ENCODE measurements at regions not wholly inside any gene's neighbourhood (a gene's known extent, or its start where the extent isn't known, plus 50 kb on each side); places are given as distances from the start of the nearest gene placed in this dataset.

DNA sequence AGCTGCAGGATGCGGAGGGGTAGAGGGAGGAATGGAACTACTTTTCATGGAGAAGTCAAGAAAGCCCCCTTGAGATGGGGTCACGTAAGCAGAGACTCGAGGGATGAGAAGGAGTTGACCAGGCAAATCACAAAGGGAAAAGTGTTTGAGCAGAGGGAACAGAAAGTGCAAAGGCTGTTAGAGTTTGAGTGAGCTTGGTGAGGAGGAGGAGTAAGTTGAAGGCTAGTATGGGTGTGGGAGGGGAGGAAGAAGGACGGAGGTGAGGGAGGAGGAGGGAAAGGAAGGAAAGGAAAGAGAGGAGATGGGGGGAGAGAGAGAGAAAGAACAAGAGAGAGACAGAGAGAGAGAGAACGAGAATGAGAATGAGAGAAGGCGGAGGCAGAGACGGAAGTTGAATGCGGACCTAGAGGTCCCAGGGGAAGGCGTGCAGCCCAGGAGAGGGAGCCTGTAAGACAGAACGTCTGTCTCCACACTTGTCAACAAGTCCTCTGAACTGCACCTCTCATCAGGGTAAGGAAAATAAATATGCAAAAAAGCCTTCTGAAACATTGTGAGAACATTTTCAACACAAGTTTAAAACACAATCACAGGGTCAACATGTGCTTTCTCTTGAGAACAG, 279.8 kb upstream of the EEF2KMT start:
- no peak for DNase-seq (ENCODE audit: extremely low read depth, low read depth)
- TF ChIP-seq, protein P1, sequence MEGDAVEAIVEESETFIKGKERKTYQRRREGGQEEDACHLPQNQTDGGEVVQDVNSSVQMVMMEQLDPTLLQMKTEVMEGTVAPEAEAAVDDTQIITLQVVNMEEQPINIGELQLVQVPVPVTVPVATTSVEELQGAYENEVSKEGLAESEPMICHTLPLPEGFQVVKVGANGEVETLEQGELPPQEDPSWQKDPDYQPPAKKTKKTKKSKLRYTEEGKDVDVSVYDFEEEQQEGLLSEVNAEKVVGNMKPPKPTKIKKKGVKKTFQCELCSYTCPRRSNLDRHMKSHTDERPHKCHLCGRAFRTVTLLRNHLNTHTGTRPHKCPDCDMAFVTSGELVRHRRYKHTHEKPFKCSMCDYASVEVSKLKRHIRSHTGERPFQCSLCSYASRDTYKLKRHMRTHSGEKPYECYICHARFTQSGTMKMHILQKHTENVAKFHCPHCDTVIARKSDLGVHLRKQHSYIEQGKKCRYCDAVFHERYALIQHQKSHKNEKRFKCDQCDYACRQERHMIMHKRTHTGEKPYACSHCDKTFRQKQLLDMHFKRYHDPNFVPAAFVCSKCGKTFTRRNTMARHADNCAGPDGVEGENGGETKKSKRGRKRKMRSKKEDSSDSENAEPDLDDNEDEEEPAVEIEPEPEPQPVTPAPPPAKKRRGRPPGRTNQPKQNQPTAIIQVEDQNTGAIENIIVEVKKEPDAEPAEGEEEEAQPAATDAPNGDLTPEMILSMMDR (IDR thresholded peaks at IDR 0.05; ENCODE audit: low read depth, low read length) = no peak

GRCh38 chr16:5374184-5374583, 276.6 kb upstream of the EEF2KMT start:
- TF ChIP-seq, protein P1 (IDR thresholded peaks at IDR 0.05; ENCODE audit: low read depth, low read length) = no peak
- DNase-seq (ENCODE audit: extremely low read depth, low read depth) = no peak

DNA sequence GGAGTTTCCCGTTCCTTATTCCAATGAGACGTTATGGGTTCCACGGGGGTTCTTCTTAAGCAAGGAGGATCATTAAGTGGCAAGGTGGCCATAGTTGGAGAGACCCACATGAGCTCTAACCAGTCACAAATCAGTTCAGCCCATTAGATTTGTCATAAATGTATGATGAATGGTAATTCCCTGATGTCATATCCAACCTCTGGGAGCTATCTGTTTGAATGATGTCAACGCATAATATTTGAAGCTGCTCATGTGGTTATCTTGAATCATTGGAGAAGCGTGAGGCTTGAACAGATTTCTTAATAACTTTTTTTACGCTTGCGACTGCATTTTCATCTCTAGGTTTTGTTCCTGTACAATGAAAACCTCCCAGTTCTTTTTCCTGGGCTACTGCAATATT, 270.4 kb upstream of the EEF2KMT start:
- TF ChIP-seq, protein P1 (IDR thresholded peaks at IDR 0.05; ENCODE audit: low read depth, low read length) = no peak
- no peak for DNase-seq (ENCODE audit: extremely low read depth, low read depth)

DNA sequence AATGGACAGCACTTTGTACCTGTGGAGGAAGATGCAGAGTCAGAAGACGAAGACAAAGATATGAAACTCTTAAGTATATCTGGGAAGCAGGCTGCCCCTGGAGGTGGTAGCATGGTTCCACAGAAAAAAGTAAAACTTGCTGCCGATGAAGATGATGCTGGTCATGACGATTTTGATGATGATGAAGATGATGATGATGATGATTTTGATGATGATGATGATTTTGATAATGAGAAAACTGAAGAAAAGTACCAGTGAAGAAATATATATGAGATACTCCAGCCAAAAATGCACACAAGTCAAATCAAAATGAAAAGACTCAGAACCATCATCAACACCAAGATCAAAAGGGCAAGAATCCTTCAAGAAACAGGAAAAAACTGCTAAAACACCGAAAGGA, 268.5 kb upstream of the EEF2KMT start:
- TF ChIP-seq, protein P1 (IDR thresholded peaks at IDR 0.05; ENCODE audit: low read depth, low read length) = no peak
- DNase-seq (ENCODE audit: extremely low read depth, low read depth) = no peak

GRCh38 chr16:5364186-5364585, 266.6 kb upstream of the EEF2KMT start:
- TF ChIP-seq, protein P1 (IDR thresholded peaks at IDR 0.05; ENCODE audit: low read depth, low read length) = no peak
- no peak for DNase-seq (ENCODE audit: extremely low read depth, low read depth)

- TF ChIP-seq, protein P1 (IDR thresholded peaks at IDR 0.05; ENCODE audit: low read depth, low read length) = no peak
- DNase-seq (ENCODE audit: extremely low read depth, low read depth) = no peak
Measured at GRCh38 chr16:5361322-5361721, 263.7 kb upstream of the EEF2KMT start.

- no peak for DNase-seq (ENCODE audit: extremely low read depth, low read depth)
- TF ChIP-seq, protein P1 (IDR thresholded peaks at IDR 0.05; ENCODE audit: low read depth, low read length) = no peak
Measured at GRCh38 chr16:5354645-5355044, 257.1 kb upstream of the EEF2KMT start.
